Karpas-422 (cell line): ENCODE measurements at regions not wholly inside any gene's neighbourhood (a gene's known extent, or its start where the extent isn't known, plus 50 kb on each side); places are given as distances from the start of the nearest gene placed in this dataset.
"Not testable (repeated sequence)": the region's sequence is repeated elsewhere in the genome, so short reads cannot be mapped to it uniquely, and the experiment has no call there.

ENCODE experiments used
- DNase-seq: peaks from one replicate; pipeline ENCODE4 v3.0.0-alpha.2; 2015
- H2AFZ ChIP-seq: fragments of 200-600 bp; sonication (generic); 2 replicates; pipeline ENCODE4 v1.6.1; 2014; ENCODE audit warnings: antibody characterized with exemption, low read length, mixed read lengths
- H3K27ac ChIP-seq: fragments of 200-600 bp; sonication (generic); 2 replicates; pipeline ENCODE4 v1.5.1; 2014; ENCODE audit warnings: mild to moderate bottlenecking, low read length, moderate library complexity
- H3K27me3 ChIP-seq: fragments of 200-600 bp; sonication (generic); 2 replicates; pipeline ENCODE4 v1.6.1; 2014; ENCODE audit warnings: low read length, mixed read lengths
- H3K36me3 ChIP-seq: fragments of 200-600 bp; sonication (generic); 2 replicates; pipeline ENCODE4 v1.6.1; 2014; ENCODE audit warnings: low read length, mixed read lengths; ENCODE audit not compliant: insufficient read depth
- H3K4me1 ChIP-seq: fragments of 200-600 bp; sonication (generic); 2 replicates; pipeline ENCODE4 v1.6.1; 2014; ENCODE audit warnings: mild to moderate bottlenecking, low read length, mixed read lengths
- H3K4me2 ChIP-seq: fragments of 200-600 bp; sonication (generic); 2 replicates; pipeline ENCODE4 v1.6.1; 2014; ENCODE audit warnings: low read length, low read depth, mild to moderate bottlenecking; ENCODE audit not compliant: poor library complexity, severe bottlenecking
- H3K4me3 ChIP-seq: fragments of 200-600 bp; sonication (generic); 2 replicates; pipeline ENCODE4 v1.5.1; 2014; ENCODE audit warnings: mild to moderate bottlenecking, antibody characterized with exemption, low read length, mixed read lengths
- H3K79me2 ChIP-seq: fragments of 200-600 bp; sonication (generic); 2 replicates; pipeline ENCODE4 v1.6.1; 2014; ENCODE audit warnings: mild to moderate bottlenecking, low read length, mixed read lengths
- H3K9ac ChIP-seq: fragments of 200-600 bp; sonication (generic); 2 replicates; pipeline ENCODE4 v1.6.0; 2014; ENCODE audit warnings: low read length
- H3K9me2 ChIP-seq: fragments of 200-600 bp; sonication (generic), shearing (Covaris generic); replicated peaks from 2 replicates; pipeline ENCODE4 v1.6.0; 2014; ENCODE audit warnings: mild to moderate bottlenecking, low read length, moderate library complexity; ENCODE audit not compliant: insufficient read depth
- H3K9me3 ChIP-seq: fragments of 300-700, 200-600 bp; sonication (generic); 2 replicates; pipeline ENCODE4 v1.6.1; 2014; ENCODE audit warnings: low read length, mixed read lengths
- H4K20me1 ChIP-seq: fragments of 200-600 bp; sonication (generic); 2 replicates; pipeline ENCODE4 v1.6.1; 2014; ENCODE audit warnings: mild to moderate bottlenecking, antibody characterized with exemption, low read length, low read depth; ENCODE audit not compliant: insufficient read depth

DNA sequence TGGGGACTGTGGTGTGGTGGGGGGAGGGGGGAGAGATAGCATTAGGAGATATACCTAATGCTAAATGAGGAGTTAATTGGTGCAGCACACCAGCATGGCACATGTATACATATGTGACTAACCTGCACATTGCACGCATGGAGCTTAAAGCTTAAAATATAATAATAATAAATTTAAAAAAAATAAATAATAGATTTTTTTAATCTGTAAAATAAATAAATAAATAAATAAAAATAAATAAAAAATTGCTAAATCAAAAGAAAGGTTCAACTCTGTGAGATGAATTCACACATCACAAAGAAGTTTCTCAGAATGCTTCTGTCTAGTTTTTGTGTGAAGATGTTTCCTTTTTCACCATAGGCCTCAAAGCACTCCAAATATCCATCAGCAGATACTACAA, 1793.7 kb downstream of the UQCRFS1 start:
- not testable (repeated sequence) for DNase-seq, H3K79me2 ChIP-seq, H3K9ac ChIP-seq, H4K20me1 ChIP-seq, H2AFZ ChIP-seq, H3K4me1 ChIP-seq, H3K36me3 ChIP-seq, H3K27ac ChIP-seq, H3K27me3 ChIP-seq, H3K9me2 ChIP-seq, H3K4me3 ChIP-seq, H3K4me2 ChIP-seq
- peaks cover 21% of the 10 kb centered on the region for H3K9me3 ChIP-seq

DNA sequence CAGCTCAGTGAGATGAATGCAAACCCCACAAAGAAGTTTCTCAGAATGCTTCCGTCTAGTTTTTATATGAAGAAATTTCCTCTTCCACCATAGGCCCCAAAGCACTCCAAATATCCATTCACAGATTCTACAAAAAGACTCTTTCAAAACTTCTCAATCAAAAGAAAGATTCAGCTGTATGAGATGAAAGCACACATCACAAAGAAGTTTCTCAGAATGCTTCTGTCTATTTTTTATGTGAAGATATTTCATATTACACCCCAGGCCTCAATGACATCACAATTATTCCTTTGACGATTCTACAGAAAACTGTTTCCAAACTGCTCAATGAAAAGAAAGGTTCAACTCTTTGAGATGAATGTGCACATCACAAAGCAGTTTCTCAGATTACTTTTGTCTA, 1819.4 kb downstream of the UQCRFS1 start:
- H3K9me2 ChIP-seq, result no peaks in the 10 kb centered on the region
- H3K9me3 ChIP-seq, result peaks cover 33% of the 10 kb centered on the region

DNA sequence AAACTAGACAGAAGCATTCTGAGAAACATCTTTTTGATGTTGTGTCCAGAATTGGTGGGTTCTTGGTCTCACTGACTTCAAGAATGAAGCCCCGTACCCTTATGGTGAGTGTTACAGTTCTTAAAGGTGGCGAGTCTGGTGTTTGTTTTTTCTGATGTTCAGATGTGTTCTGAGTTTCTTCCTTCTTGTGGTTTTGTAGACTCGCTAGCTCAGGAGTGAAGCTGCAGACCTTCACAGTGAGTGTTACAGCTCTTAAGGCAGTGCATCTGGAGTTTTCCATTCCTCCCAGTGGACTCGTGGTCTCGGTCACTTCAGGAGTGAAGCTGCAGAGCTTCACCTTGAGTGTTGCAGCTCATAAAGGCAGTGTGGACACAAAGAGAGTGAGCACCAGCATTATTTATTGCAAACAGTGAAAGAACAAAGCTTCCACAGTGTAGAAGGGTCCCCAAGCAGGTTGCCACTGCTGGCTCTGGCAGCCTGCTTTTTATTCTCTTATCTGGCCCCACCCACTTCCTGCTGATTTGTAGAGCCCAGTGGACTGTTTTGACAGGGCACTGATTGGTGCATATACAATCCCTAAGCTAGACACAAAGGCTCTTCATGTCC, 1820.8 kb downstream of the UQCRFS1 start:
- Histone ChIP-seq H2AFZ (no peak overlapping the region), H3K27me3 (no peaks in the 10 kb centered on the region), H3K9me2 (no peaks in the 10 kb centered on the region), H3K4me3 (no peak overlapping the region), H4K20me1 (no peaks in the 10 kb centered on the region), H3K79me2 (no peaks in the 10 kb centered on the region), H3K4me2 (no peak overlapping the region), H3K9me3 (peaks cover 43% of the 10 kb centered on the region), H3K36me3 (peaks cover 8% of the 10 kb centered on the region), H3K4me1 (no peaks in the 10 kb centered on the region), H3K9ac (no peak overlapping the region), H3K27ac (no peak overlapping the region)
- DNase-seq, result no peak

More for the DNA sequence above, 1819.4 kb downstream of the UQCRFS1 start:
- Histone ChIP-seq H3K27me3 (no peaks in the 10 kb centered on the region), H3K27ac (no peak overlapping the region), H3K4me3 (no peak overlapping the region), H3K4me1 (no peaks in the 10 kb centered on the region), H3K36me3 (peaks cover 3% of the 10 kb centered on the region), H2AFZ (no peak overlapping the region), H4K20me1 (no peaks in the 10 kb centered on the region), H3K9ac (no peak overlapping the region), H3K79me2 (no peaks in the 10 kb centered on the region), H3K4me2 (no peak overlapping the region)
- DNase-seq, result no peak

DNA sequence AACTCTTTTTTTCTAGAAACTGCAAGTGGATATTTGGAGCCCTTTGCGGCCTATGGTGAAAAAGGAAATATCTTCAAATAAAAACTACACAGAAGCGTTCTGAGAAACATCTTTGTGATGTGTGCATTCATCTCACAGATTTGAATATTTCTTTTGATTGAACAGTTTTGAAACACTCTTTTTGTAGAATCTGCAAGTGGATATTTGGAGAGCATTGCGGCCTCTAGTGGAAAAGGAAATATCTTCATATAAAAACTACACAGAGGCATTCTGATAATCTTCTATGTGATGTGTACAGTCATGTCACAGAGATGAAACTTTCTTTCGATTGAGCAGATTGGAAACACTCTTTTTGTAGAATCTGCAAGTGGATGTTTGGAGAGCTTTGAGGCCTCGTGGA, 1833.6 kb downstream of the UQCRFS1 start:
- not testable (repeated sequence) for H3K9me2 ChIP-seq, H3K9ac ChIP-seq, H3K79me2 ChIP-seq, DNase-seq, H3K4me1 ChIP-seq, H2AFZ ChIP-seq, H3K4me3 ChIP-seq, H3K27me3 ChIP-seq, H3K36me3 ChIP-seq, H3K4me2 ChIP-seq, H4K20me1 ChIP-seq, H3K27ac ChIP-seq
- peaks cover 22% of the 10 kb centered on the region for H3K9me3 ChIP-seq

DNA sequence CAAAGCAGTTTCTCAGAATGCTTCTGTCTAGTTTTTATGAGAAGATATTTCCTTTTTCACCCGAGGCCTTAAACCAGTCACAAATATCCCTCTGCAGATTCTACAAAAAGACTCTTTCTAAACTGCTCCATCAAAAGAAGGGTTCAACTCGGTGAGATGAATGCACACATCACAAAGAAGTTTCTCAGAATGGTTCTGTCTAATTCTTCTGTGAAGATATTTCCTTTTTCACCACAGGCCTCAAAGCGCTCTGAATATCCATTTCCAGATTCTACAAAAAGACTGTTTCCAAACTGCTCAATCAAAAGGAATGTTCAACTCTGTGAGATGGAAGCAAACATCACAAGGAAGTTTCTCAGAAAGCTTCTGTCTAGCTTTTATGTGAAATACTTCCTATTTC, 1843.3 kb downstream of the UQCRFS1 start:
- H4K20me1 ChIP-seq, H2AFZ ChIP-seq, H3K79me2 ChIP-seq, H3K36me3 ChIP-seq, H3K27me3 ChIP-seq, H3K9me2 ChIP-seq, DNase-seq, H3K27ac ChIP-seq, H3K4me2 ChIP-seq, H3K4me1 ChIP-seq, H3K4me3 ChIP-seq, H3K9ac ChIP-seq: not testable (repeated sequence)
- peaks cover 32% of the 10 kb centered on the region for H3K9me3 ChIP-seq

DNA sequence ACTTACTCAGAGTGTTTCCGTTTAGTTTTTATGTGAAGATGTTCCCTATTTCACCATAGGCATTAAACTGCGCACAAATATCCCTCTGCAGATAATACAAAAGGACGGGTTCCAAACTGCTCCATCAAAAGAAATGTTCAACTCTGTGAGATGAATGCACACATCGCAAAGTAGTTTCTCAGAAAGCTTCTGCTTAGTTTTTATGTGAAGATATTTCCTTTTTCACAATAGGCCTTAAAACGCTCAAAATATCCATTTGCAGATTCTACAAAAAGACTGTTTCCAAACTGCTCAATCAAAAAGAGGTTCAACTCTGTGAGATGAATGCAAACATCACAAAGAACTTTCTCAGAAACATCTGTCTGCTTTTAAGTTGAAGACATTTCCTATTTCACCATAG, 1850.5 kb downstream of the UQCRFS1 start:
- not testable (repeated sequence) for H3K79me2 ChIP-seq, H4K20me1 ChIP-seq, H3K9me2 ChIP-seq, H3K4me3 ChIP-seq, H3K9ac ChIP-seq, H2AFZ ChIP-seq, DNase-seq, H3K4me2 ChIP-seq, H3K27ac ChIP-seq, H3K27me3 ChIP-seq, H3K36me3 ChIP-seq, H3K4me1 ChIP-seq
- H3K9me3 ChIP-seq, result peaks cover 62% of the 10 kb centered on the region

DNA sequence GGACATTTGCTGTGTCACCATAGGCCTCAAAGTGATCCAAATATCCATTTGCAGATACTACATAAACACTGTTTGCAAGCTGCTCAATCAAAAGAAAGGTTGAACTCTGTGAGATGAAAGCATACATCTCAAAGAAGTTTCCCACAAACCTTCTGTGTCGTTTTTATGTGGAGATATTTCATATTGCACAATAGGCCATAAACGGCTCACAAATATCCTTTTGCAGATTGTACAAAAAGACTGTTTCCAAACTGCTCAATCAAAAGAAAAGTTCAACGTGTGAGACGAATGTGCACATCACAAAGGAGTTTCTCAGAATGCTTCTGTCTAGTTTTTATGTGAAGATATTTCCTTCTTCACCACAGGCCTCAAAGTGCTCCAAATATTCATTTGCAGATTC, 1857.4 kb downstream of the UQCRFS1 start:
- not testable (repeated sequence) for H2AFZ ChIP-seq, H3K4me3 ChIP-seq, H3K36me3 ChIP-seq, H4K20me1 ChIP-seq, H3K27ac ChIP-seq, H3K27me3 ChIP-seq, H3K4me2 ChIP-seq, H3K9ac ChIP-seq, H3K9me2 ChIP-seq, DNase-seq, H3K79me2 ChIP-seq, H3K4me1 ChIP-seq
- H3K9me3 ChIP-seq, result peaks cover 80% of the 10 kb centered on the region
